WI38 (cell line): ENCODE measurements at regions not wholly inside any gene's neighbourhood (a gene's known extent, or its start where the extent isn't known, plus 50 kb on each side); places are given as distances from the start of the nearest gene placed in this dataset.

Experiments used
- H3K4me3 ChIP-seq: 2 replicates; pipeline ENCODE4 v1.5.1; 2011; ENCODE audit warnings: low read depth, mild to moderate bottlenecking, control low read depth, low read length
- CTCF ChIP-seq: IDR thresholded peaks from 2 replicates; pipeline ENCODE4 v1.5.1; 2012; ENCODE audit warnings: low read depth, mild to moderate bottlenecking, control low read depth, low read length

DNA sequence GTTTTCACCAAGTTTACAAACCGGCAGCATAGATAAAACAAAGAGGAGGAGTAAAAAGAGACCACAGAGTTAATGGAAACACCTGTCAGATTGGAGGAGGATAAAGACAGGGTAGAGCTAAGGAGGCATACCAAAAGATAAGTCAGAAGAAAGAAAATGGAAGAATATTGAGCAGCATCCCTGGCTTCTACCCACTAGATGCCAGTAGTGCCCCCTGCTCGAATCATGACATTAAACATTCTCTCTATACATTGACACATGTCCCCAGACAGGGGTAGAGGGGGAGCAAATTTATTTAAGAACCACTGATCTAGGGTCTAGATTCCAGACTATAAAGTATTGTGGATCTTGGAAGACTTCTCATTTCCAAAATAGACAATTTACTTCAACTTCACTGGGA is 159.8 kb upstream of the ETAA1 start:
- no peak for TF ChIP-seq CTCF

DNA sequence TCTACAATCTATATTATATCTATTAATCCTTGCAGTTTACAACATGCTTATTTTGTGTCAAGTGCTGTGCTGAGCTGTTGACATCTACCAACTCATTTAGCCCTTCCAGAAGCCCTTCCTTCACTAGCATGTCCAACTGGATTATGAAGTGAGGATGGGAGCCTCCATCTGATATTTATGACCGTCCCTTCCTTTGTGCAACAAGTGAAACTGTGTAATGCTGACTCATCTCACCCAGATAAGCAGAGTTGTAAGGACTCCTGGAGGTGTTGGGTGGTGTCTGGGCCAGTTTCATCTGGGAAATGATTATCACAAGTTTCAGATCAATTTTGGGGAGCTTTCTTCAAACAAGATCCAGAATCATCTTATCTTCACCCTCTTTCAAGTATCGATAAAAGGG is 156.6 kb upstream of the ETAA1 start:
- TF ChIP-seq CTCF: no peak
- no peak overlapping the region for H3K4me3 ChIP-seq

More for the DNA sequence above, 159.8 kb upstream of the ETAA1 start:
- H3K4me3 ChIP-seq: no peak overlapping the region

GRCh38 chr2:67241453-67241852 is 155.7 kb upstream of the ETAA1 start:
- no peak overlapping the region for H3K4me3 ChIP-seq
- no peak for TF ChIP-seq CTCF

DNA sequence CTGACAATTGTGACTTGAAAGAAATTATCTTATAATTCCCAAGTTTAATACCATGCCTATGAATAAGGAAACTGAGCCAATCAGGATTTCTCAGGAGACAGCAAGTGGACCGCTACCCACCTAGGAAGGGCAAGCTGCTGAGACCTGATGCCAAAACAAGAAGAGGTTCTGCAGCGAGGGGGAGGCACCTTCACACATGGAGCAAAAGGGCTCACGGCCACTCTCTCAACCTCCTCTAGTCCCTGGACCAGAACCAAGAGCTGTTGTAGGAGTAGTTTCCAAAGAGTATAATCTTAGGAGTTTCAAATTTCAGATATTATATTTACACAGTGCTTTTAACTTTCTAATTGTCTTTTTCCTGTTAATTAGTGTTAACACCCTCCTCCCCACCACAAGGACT is 154.7 kb upstream of the ETAA1 start:
- TF ChIP-seq CTCF: no peak
- no peak overlapping the region for H3K4me3 ChIP-seq

DNA sequence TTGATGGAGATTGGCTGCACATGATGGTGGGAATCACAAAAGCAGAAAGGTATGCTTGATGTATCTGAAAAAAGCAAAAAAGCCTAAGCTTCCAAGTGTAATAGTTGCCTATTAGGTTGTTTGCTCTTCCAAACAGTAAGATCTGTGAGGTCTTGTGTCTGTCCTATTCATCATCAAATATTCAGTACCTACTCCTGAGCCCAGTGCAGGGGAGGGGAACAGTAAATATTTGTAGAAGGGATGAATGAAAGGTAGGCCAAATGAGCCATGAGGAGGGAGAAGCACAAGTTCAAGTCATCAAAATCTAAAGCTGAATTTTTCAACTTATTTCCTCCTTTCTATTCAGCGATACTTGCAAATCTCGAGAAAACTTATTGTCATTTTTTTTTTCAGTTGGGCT is 153.2 kb upstream of the ETAA1 start:
- TF ChIP-seq CTCF: no peak
- no peak overlapping the region for H3K4me3 ChIP-seq

- no peak overlapping the region for H3K4me3 ChIP-seq
- TF ChIP-seq CTCF: no peak
Observed at GRCh38 chr2:67246791-67247190, 150.3 kb upstream of the ETAA1 start.

- no peak overlapping the region for H3K4me3 ChIP-seq
- no peak for TF ChIP-seq CTCF
Observed at GRCh38 chr2:67251741-67252140, 145.4 kb upstream of the ETAA1 start.
